ENCODE measurements at regions not wholly inside any gene's neighbourhood (a gene's known extent, or its start where the extent isn't known, plus 50 kb on each side); places are given as distances from the start of the nearest gene placed in this dataset.

DNA sequence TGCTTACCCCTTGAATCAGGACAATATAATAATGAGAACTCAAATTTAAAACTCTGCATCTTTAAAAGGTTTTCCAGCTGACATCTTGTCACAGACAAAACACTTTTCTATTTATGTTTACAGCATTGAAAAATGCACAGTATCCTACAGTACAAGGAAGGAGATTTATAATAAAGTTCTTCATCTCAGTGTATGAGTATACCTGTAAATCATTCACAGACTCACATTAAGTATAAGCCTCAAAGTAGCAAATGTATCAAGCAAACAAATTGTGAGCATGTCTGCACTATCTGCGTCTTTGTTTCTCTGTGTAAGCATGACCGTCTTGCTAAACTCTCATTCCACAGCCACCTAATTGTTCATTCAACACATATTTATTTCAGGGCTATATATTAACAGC is 52.8 kb downstream of the PPP1R2C start:
- no peak for DNase-seq

DNA sequence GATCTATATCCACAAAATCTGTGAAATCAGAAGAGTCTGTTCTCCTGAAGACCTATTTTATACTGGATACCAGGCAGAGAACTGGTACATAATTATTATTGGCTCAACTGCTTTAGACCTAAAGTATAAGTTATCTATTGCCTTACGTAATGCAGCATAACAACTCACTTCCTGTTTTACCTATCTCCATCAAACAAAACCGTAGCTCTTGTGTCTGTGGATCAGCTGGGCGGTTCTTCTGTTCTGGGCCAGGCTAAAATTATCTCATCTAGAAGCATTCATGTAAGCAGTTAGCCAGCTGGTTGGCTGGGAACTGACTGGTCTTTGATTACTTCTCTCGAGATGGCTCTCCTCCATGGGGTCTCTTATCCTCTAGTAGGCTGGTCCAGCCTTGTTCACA is 57.8 kb downstream of the PPP1R2C start:
- DNase-seq = no peak

DNA sequence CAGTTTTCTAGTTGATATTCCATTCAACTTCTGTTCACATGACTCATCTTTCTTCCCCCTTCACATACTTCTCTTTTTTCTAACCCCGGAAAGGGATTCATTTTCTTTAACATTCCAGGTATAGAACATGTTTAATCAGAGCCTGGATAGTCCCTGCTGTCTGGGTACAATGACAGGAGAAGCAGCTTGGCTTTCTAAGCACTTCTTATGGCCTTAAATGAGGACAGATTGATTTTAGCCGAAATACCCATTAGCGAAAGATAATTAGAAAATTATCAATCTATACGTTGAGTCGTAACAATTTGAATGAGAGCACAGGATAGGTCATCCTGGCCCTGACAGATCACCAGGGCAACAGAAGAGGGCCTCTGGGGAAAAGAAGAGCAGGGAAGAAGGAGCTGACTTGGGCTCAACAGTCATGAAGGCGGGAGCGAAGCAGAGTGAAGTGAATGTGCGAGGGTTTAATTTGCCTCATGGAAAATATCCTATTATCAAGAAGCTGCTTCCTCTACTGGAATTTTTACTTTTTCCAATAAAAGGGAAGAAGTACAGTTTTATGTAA is 62.2 kb downstream of the PPP1R2C start:
- no peak for DNase-seq

DNA sequence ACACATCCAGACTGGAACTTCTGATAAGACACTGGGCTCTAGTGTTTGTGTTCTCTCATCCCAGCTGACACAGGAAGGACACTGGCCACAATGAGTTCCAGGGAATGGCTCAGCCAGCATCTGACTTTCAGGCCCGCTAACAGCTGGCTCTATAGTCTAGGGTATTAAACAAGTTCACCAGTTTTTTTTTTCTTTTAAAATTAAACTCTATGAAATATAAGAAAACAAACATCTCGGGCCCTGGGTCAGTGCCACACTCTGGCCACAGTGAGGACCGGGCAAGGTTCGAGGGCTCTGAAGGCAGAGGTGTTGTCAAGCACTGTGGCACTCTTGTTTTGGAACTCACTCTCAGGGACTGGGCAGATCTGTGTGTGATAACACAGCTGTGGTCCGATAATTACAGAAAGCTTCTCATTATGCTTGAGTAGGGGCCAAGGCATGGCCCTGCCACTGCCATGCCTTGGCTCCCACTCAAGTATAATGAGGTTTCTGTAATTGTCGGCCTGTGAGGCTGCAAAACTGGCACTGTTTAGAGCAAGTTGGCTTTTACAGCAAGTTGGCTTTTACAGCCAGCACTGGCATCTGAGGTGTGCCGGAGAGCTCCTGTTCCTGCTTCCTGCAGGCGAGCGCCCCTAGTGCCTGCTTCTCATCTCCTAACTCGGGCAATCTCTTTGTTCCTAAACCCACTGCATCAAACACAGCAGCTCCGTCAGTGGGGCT is 62.8 kb downstream of the PPP1R2C start:
- DNase-seq = no peak

DNA sequence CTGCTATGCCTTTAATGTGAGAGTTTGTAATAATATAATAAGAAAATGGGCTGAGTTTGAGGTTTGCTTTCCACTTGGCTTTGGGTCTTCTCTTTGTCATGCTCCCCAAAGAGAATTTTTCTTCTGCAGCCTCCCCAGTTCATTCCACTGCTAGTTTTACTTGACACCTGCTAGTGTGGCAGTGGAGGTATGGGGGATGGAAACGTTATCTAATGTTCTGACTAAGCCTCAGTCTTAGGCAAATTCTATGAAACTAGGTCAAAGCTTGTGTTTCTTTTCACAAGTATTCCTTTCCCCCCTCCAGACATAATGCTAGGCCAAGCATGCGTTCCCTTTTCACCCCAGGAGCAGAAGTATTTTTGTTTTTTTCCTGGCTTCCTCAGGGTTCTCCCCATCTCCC is 67.5 kb downstream of the PPP1R2C start:
- DNase-seq = no peak

DNA sequence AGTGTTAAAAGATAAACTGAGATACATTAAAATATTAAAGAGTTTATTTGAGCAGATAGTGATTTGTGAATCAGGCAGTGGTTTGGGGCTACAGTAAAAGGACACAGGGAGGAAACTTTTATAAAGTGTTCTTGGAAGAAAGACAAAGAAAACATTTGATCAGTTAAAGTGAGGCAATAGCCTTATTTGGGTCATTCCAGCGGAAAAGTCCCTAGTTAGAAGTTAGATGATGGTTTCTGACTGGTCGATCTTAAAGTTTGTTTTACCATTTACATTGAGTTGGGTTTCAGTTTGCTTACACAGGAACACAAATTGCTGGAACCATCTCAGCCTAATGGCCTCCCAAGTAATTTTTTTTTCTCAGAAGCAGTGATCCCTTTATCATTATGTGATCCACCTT is 69.7 kb downstream of the PPP1R2C start:
- no peak for DNase-seq

DNA sequence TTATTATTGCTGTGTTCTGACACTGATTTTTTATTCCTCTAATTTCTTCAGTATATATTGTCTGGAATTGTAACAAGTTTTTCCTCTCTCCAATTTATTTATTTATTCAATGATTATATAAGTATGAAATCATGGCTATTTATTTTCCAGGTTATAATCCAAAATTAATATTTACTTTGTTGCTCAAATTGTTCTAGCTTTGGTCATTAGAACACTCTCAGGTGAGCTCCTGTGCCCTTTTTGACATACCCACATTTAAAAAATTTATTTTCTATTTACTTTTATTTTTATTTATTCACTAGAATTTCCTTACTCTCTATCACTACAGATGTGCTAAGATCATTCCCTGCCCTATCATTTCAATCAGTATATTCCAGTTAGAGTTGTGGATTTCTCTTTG is 70.2 kb downstream of the PPP1R2C start:
- DNase-seq = no peak

DNA sequence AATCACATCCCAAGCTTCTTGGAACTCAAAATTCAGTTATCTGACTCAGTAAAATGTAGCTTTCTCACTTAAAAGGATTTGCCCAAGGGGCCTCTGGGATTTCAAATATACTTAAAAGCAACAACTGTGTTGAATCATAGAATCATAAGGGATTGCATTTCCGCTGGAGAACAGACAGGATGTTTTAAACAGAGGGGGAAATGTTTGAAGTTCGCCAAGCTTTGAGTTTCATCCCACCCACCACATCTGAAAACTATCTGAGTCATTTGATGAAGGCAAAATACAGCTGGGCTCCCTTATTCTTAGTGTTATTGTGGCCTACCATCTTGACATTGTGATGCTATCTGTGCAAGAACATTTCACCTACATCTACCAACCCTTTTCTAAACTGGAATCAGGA is 73.5 kb downstream of the PPP1R2C start:
- DNase-seq = no peak

DNA sequence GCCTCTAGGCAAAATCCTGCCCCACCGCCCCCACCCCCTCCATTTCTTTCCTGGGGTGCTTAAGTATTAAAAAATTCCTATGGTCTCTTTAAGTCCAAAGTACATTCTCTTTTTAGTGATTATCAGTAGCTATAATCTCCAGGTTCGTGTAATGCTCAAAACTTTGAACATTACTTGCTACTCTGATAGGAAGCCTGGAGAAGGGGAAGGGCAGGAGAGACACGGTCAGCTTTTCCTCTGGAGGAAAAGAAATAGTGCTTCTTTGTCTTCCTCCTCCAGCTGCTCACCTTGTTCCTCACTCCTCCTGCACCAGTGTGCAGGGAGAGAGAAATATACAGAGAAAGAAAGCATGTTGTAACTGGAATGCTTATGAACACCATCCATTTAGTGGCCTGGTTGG is 80.4 kb downstream of the PPP1R2C start:
- DNase-seq = no peak

DNA sequence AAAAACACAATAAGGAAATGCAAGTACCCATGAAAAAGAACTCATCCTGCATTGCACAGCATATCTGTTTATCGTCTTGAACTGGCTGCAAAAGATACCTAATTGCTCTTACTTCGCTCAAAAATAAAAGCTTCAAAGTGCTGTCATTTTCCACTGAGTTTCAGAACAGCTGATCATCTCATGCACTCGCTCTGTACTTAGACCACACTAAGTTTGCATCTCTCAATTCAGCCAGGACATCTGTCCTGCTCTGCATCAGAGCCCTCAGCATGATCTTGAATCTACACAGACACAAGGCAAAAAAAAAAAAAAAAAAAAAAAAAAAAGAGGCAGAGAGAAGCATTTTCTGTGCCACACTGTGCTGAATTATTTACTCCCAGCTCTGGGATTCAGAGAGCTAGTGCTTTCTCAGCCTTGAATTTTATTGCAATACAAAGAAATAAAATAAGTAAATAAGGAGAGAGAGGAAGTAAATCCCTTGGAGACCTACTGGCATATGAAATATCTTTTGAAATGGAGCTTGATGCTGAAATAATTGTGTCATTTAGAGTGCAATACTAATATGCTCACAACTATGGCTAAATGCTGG is 81.3 kb downstream of the PPP1R2C start:
- DNase-seq = no peak

DNA sequence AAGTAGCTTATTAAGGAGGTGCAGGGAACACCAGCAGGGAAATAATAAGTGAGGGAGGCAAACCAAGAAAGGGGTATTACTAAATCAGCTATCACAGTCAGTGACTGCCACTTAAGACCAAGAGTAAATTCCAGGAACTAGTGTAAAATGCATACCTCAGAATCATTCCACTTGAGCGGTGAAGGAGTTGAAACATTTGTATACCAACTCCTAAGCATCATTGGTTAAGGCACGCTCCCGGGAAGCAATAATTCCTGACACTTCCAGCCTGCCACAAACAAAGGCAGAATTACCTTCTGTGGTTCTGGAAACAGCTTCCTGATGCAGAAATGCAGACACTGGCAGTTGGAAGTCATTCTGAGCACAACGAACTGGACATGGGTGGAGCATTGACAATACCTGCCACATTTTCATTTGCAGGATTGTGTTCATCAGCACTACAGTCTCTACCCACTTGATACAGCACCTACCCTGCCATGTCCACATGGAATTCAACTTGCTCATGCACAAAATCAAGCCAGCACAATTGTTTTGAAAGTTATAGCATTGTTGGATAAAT is 82.1 kb downstream of the PPP1R2C start:
- no peak for DNase-seq

DNA sequence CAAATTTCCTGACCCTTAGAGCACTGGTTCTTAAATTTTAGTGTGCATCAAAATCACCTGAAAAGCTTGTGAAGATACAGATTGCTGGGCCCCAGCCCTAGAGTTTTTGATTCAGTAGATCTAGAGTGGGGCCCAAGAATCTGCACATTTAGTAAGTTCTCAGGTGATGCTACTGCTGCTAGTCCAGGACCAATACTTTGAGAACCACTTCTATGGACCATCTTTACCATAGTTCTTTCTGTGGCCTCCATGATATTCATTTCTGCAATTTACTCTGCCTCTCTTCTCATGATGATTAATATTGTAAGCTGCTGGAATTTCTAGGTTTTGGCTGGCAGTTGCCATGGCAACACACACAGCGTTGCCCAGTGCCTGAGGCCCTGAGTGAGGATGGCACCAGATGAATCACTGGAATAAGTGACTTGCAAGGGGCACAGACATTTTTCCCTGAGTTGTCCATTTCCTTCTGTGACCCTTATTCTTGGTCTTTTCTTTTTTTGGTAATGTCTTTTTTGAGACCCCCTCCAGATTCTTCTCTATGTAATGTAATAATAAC is 83.6 kb downstream of the PPP1R2C start:
- no peak for DNase-seq

DNA sequence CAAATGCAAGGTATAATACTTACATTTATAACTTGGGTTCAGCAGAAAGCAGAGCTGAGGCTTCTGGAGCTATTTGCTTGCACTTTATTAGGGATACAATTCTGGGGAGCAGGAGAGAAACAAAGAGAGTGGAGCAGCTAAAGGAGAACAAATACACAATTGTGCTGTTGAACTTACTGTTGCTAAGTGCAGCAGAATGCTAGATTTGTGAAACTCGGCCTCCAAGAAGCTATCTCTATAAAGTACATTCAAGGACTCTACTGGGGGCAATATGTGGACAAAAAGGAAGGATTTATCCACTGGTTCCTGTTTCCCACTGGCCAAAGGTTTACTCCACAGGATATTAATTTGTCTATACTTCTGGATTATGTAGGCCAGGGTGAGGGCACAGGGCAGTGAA is 86.8 kb downstream of the PPP1R2C start:
- DNase-seq = no peak

DNA sequence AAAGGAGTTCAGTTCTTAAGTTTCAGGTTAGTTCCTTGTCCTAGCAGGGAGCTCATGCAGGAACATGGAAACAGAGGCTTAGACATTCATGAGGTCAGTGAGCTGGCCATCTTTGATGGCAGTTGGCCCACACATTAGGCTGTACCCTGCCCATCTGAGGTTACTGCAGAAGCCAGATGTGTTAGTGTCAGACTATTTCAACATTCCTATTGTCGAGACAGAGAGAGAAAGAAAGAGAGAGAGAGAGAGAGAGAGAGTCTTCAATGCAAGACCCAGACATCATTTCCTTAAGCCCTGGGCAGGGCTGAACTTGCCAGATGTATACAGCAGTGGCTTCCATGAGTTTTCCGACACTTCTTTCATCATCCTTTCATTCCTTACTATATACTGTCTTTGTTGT is 91.3 kb downstream of the PPP1R2C start:
- no peak for DNase-seq

DNA sequence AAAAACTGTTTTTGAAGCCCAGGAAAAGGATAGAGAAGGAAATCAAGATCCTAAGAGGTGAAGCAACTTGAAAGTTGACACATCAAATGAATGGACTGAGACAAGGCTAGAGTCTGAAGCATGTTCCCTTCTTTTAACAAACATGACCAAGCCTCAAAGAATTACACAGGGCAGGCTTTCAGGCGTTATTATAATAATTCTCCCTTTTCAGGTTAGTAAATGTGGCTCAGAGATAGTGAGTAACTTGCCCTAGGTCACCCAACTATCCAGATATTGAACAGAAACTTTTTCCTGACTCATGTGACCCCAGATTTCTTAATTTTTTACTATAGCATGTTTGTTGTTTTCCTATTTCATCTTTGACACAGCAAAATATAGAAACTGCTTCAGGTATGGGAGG is 91.7 kb downstream of the PPP1R2C start:
- no peak for DNase-seq

DNA sequence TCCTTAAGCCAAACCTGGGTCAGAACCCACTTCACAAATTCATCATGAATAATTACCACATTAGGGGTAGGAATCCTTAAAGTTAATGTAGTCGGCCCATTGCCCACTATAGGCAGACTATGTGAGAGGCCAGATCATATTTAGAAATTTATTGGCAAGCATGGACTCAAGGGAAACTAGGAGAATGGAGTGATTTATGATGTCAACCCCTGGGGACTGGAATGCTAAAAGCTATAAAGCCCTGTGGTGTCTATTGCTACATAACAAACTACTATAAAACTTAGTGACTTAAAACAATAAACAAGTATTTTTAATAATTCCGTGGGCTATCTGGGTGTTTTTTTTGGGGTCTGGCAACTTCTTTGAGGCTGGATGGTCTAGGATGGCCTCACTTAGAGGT is 93.9 kb downstream of the PPP1R2C start:
- DNase-seq = no peak

DNA sequence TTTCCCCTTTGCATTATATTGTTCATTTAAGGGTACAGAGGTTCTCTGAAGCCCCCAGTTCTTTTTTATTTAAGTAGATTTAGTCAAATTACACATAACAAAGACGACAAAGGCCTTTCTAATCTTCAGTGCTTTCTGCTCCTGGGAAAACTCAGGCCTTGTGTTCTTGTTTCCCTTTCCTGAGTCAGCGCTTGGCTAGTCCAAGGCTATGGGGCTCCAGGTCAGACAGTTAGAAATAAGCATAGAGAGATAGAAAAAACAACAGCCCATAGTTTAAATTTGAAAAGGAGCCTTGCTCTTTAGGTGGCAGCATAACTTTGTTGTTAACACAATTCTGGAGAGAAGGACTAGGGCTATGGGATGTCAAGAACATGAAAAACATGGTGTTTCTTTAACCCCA is 97.3 kb downstream of the PPP1R2C start:
- DNase-seq = peak; percentile 13 to 42

DNA sequence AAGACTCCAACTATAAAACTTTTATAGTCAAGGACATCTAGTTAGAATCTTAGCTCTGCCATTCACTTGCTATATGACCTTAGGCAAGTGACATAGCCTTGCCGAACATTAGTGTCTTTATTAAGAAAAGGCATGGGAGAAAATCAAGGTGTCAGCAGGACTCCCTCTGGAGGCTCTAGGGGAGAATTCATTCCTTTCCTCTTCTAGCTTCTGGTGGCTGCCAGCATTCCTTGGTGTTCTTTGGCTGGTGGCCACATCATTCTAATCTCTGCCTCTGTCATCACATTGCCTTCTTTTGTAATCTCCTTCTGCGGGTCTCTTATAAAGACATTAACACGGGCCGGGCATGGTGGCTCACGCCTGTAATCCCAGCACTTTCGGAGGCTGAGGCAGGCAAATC is 99.8 kb downstream of the PPP1R2C start:
- no peak for DNase-seq

DNA sequence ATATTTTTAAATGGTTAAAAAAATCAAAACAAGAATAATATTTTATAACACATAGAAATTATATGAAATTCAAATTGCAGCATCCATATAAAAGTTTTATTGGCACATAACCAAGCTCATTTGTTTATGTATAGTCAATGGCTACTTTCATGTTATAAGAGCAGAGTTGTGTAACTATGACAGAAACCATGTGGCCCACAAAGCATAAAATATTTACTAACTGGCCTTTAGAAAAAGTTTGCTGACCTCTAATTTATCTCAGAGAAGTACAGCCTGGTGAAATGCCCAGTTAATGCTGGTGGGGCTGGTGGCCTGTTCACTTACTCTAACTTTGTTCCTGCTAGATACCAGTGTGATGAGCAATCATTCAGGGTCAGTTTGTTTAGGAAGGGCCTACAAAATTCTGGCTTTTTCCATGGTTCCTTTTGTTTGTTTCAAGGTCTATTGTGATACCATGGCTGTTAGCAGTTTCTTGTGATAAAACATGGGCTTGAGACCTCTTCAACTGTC is 104.6 kb downstream of the PPP1R2C start:
- peak; percentile 34 to 56 for DNase-seq

DNA sequence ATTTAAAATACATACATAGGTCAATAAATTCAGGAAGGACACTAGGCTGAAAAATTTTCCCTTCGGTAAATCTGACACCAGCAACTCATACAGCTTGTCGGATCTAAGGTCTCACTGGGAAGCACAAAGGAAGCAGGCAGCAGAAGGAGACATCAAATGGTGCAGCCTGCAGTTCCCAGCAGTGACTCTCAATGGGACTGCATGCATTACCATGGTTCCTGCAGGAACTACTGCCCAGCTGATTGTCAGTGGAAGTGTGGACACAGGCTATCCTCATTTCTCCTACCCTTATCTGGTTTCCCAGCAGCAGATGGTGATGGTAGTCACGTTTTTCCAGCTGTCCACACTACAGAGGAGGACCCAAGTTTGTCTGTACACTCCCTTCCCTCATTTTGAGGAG is 113.3 kb downstream of the PPP1R2C start:
- DNase-seq = no peak

DNA sequence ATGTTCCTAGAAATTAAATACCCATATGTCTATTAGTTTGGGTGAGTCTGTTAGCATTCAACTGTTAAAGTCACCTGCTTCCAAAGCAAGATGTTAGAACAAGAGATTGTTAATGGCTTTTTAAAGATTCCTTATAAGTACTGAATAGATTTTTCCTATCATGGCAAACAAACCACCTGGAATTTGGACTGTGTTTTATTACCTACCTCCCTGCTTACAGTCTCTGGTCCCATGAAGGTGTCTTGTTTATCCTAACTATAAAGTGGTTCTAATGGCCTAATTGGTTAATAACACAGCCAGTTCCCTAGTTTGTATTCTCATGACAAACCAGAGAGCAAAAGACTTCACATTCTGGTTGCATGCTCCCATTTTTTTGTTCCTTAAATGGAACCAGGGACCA is 149.5 kb downstream of the PPP1R2C start:
- DNase-seq = no peak

DNA sequence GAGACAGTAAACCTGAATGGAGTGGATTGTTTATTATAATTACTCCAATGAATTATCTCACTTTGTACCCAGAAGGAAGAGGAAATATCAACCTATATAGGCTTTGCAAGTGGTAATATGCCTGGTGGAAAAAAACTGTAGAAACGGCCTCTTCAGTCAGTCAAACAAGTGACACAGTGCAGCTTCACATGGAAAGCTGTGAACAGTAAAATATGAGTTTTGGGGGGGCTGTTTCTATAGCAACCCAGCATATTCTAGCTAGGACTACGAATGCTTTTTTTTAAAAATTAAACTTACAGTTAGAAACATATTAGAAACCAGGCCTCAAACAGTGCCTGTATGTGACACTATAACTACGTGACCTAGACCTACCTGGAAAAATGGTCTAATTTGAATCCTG is 150.1 kb downstream of the PPP1R2C start:
- DNase-seq = no peak

DNA sequence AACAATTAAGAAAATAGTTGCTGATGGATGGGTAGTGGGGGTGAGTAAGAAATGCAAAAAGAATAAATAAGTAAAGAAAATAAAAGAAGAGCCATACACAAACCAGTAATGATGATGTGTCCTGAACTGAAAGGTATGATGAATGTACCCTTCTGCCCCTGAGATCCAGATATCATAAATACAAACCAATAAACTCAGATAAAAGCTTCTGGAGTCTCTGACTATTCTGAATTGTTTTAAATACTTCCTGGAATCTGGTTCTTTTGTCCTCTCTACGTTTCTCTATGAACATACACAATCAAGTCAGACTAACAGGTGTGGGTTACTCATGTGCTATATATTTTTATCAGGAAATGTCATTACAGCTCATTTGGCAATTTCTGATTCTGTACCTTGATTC is 153.4 kb downstream of the PPP1R2C start:
- no peak for DNase-seq
